Kidney (tissue), 13 donors: ENCODE measurements at regions not wholly inside any gene's neighbourhood (a gene's known extent, or its start where the extent isn't known, plus 50 kb on each side); places are given as distances from the start of the nearest gene placed in this dataset.

ENCODE experiments used
- DNase-seq, 5 donors: peaks; one replicate each; pipeline ENCODE4 v3.0.0-alpha.2; 2013 to 2020
- FAIRE-seq: peaks from 2 replicates; lab custom pipeline; 2012; peaks lifted over from hg19 to GRCh38; lab: Jason Lieb, UNC
- H3K27ac ChIP-seq, 2 donors: one replicate each; pipeline ENCODE4 v1.7.0; 2013; ENCODE audit warnings: low read depth in 2 of 2, low read length in 2 of 2, inconsistent platforms in 1 of 2
- H3K27me3 ChIP-seq: one replicate; pipeline ENCODE4 v1.7.1; 2013; ENCODE audit warnings: low read length, inconsistent platforms; ENCODE audit not compliant: control insufficient read depth, insufficient read depth
- H3K36me3 ChIP-seq, 3 donors: one replicate each; pipeline versions ENCODE4 v1.7.0 to v1.7.1; 2013; ENCODE audit warnings: low read length in 3 of 3, control low read depth in 1 of 3, inconsistent platforms in 1 of 3; ENCODE audit not compliant: insufficient read depth in 3 of 3, control insufficient read depth in 2 of 3
- H3K4me1 ChIP-seq, 3 donors: one replicate each; pipeline versions ENCODE4 v1.7.0 to v1.7.1; 2013; ENCODE audit warnings: low read length in 3 of 3, inconsistent platforms in 1 of 3, low read depth in 1 of 3; ENCODE audit not compliant: control insufficient read depth in 2 of 3, insufficient read depth in 2 of 3
- H3K4me3 ChIP-seq, 3 donors: one replicate each; pipeline versions ENCODE4 v1.7.0 to v1.8.1; 2013; ENCODE audit warnings: low read length in 3 of 3, control low read depth in 1 of 3, inconsistent platforms in 1 of 3
- H3K9ac ChIP-seq, 3 donors: one replicate each; pipeline versions ENCODE4 v1.7.0 to v1.7.1; 2013; ENCODE audit warnings: low read length in 3 of 3, control low read depth in 1 of 3, inconsistent platforms in 1 of 3
- H3K9me3 ChIP-seq, 3 donors: one replicate each; pipeline versions ENCODE4 v1.7.0 to v1.7.1; 2013; ENCODE audit warnings: low read length in 3 of 3, control low read depth in 1 of 3, inconsistent platforms in 1 of 3; ENCODE audit not compliant: control insufficient read depth in 2 of 3, insufficient read depth in 1 of 3
- CTCF ChIP-seq: IDR thresholded peaks from 3 replicates; pipeline ENCODE4 v1.5.1; 2012; ENCODE audit warnings: mild to moderate bottlenecking, moderate library complexity, borderline replicate concordance; ENCODE audit not compliant: insufficient read depth; ENCODE audit errors: extremely low read depth
- intact Hi-C: fragments of 100-400 bp; cut with DNase I; formaldehyde crosslinking; loops from one replicate; pipeline ENCODE4 v1.11.1; 2022
- donor health status: control.
- donor health status: control.
- donor health status: control.
- donor health status: control.
- donor health status: control.
- donor health status: DM: yes; HTN: yes; CAD: no.
- donor health status: Normal renal cell carcinoma (clear cell type).

- Histone ChIP-seq H3K4me1 (peaks cover 0 to 9% (median 0%) of the 10 kb centered on the region in 3 donors), H3K4me3 (no peak overlapping the region), H3K27me3 (no peaks in the 10 kb centered on the region), H3K27ac (no peak overlapping the region), H3K9me3 (no peaks in the 10 kb centered on the region), H3K36me3 (no peaks in the 10 kb centered on the region), H3K9ac (no peak overlapping the region)
- FAIRE-seq = no peak
- no peak for DNase-seq
- TF ChIP-seq CTCF = no peak
- intact Hi-C loops = no loop called here
Measured at GRCh38 chr5:15256485-15256884, 243.5 kb upstream of the FBXL7 start.

GRCh38 chr5:15255576-15255975 is 244.4 kb upstream of the FBXL7 start:
- intact Hi-C loops = no loop called here
- Histone ChIP-seq H3K4me3 (no peak overlapping the region), H3K36me3 (no peaks in the 10 kb centered on the region), H3K9me3 (no peaks in the 10 kb centered on the region), H3K9ac (no peak overlapping the region), H3K27ac (no peak overlapping the region), H3K27me3 (no peaks in the 10 kb centered on the region), H3K4me1 (peaks cover 0 to 4% (median 0%) of the 10 kb centered on the region in 3 donors)
- no peak for DNase-seq
- no peak for TF ChIP-seq CTCF
- FAIRE-seq = no peak

- intact Hi-C loops = no loop called here
- H3K27me3 ChIP-seq = no peaks in the 10 kb centered on the region
- H3K9ac ChIP-seq = no peak overlapping the region
- no peak for FAIRE-seq
- no peaks in the 10 kb centered on the region for H3K4me1 ChIP-seq
- H3K36me3 ChIP-seq = no peaks in the 10 kb centered on the region
- no peak for DNase-seq
- no peak overlapping the region for H3K27ac ChIP-seq
- no peak for TF ChIP-seq CTCF
- no peak overlapping the region for H3K4me3 ChIP-seq
- H3K9me3 ChIP-seq = no peaks in the 10 kb centered on the region
Measured at GRCh38 chr5:15254607-15255006, 245.4 kb upstream of the FBXL7 start.

- no peak overlapping the region for H3K27ac ChIP-seq
- H3K9me3 ChIP-seq = no peaks in the 10 kb centered on the region
- DNase-seq = no peak
- TF ChIP-seq CTCF = no peak
- no peaks in the 10 kb centered on the region for H3K36me3 ChIP-seq
- no peaks in the 10 kb centered on the region for H3K4me1 ChIP-seq
- H3K9ac ChIP-seq = no peak overlapping the region
- no peaks in the 10 kb centered on the region for H3K27me3 ChIP-seq
- intact Hi-C loops = no loop called here
- no peak for FAIRE-seq
- no peak overlapping the region for H3K4me3 ChIP-seq
Measured at GRCh38 chr5:15252331-15252730, 247.6 kb upstream of the FBXL7 start.
